GM19351 (cell line): ENCODE measurements at regions not wholly inside any gene's neighbourhood (a gene's known extent, or its start where the extent isn't known, plus 50 kb on each side); places are given as distances from the start of the nearest gene placed in this dataset.
"Not testable (repeated sequence)": the region's sequence is repeated elsewhere in the genome, so short reads cannot be mapped to it uniquely, and the experiment has no call there.

Experiments
- ATAC-seq: cut with Tn5 transposase; IDR thresholded peaks from one replicate; pipeline ENCODE4 v1.9.1; 2021; ENCODE audit warnings: mild to moderate bottlenecking, moderate library complexity; ENCODE audit not compliant: unreplicated experiment

DNA sequence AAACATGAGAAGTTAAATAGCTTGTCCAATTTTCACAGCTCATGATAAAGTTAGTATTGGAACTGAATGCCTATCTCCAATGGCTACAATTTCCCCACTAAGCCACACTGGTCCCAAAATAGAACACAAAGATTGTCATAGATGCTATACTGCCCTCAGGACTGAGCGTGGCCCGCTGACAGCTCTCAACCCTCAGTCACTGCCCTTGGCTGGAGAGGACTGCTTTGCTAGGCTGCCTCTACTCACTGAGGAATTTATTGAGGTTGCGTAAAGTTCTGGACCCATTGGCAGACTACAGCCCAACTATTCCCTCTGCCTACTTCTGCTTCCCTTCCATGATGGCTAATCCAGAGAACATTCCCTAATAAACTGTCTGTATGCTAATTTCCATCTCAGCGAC, 165.5 kb upstream of the BET1 start:
- ATAC-seq: no peak

DNA sequence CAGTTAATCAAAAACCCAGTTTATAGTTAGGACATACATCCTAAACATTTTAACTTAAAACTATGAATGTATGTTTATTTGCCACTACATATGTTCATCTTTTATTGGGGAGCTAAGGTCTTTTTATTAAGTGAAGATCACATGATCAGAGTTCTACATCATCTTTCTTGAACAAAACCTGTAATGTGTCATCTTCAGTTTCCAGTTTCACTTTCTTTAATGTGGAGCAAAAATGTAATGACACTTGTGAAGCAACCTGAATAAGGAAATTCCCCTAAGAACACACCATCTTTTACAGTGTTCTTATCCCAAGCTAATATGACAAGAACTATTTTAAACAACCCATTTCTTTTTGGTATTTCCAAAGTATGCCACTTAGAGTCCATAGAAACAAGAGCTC, 166.7 kb upstream of the BET1 start:
- ATAC-seq: peak; percentile 91

DNA sequence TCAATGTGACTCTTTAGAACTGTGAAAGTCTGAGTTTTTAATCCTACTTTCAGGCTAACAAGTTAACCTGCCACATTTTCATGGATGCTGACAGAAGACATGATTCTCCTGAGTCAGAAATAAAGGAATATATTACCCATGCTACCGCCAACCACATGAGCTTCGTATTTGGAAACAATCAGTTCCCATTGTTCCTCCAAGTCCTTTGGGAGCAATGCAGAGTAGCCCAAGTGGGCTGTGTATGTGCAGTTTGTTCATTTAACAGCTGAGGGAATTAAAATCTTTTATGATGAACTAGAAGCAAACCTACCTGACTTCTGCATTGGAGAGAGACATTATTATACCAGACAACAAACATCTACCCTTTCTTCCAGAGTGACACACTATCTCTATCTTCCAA, 169.3 kb upstream of the BET1 start:
- no peak for ATAC-seq

DNA sequence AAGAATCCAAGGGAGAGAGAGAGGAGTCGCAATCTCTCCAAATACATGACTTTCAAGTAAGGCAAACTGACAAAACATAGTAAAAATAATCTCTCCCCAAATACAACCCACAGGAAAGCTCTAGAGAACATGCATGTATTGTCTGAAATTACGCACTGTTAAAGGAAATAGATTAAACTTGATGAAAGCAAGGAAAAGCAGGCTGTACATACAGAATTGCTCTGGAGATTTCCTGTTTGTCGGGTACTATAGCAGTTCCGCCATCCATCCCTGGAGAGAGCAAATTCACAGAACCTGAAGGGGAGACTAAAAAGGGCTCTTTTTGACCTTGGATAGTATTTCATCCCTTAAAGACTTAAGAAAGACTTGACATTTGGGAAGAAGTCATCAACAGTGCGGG, 170.2 kb upstream of the BET1 start:
- no peak for ATAC-seq

DNA sequence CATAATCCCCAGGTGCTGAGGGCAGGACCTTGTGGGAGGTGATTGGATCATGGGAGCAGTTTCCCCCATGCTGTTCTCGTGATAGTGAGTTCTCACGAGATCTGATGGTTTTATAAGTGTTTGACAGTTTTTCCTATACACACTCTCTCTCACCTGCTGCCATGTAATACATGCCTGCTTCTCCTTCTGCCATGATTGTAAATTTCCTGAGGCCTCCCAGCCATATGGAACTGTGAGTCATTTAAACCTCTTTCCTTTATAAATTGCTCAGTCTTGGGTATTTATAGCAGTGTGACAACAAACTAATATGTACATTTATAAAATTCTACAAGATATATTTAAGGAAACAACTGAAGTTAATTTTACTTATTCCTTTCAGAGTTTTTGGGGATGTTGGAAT, 170.8 kb upstream of the BET1 start:
- ATAC-seq: no peak

DNA sequence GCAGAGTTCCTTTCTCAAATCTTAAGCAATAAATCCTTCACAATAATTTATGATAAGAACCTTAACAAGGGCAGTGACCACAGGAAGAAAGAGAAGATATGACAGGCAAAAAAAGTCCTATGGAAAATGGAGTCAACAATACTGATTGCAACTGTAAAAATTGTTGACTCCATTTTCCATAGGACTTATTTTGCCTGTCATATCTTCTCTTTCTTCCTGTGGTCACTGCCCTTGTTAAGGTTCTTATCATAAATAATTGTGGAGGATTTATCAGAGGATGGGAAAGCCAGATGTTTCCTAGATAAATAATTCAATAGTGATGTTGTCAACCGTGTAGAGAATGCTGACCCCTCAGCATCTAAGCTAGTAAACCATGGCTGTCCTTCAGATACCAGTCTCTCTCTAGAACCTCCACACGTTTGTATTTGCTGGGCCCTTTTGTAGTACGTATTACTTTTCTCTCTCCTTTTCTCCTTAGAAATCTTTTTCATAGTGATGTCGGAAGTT, 172.6 kb upstream of the BET1 start:
- ATAC-seq: no peak

DNA sequence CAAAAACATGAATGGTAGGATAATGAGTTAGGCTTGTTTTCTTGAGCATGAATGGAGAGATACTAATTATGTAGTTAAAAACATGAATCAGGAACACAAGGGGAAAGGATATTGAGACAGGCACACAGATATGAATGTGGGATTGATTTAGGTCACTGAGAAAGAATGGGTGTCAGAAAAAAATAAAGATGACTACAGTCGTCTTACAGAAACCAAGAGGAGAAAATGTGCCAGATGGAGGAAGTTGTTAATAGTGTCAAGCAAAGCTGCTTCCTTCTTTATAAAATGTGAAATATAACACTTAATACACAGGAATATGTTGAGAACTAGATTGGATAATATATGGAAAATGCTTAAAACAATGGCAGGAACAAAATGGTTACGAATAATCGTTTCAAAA, 173.3 kb upstream of the BET1 start:
- ATAC-seq: no peak

DNA sequence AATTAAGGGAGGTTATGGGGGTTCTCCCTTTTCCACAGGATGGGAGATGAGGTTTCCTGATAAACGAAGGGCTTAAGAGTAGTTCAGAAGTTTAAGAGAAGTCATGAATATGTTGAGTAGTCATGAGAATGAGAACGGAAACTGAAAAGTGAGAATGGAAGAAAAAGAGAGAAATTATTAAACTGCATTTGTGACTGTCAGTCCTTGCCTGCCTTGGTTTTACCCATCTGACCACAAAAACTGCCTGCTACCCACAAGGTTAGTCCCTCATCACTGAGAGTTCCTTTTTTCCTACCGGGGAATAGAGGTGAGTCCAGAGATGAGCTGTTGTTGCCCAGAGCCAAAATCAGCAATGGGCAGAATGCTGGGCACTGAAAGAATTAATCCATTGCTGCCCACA, 174.1 kb upstream of the BET1 start:
- ATAC-seq: peak; percentile 87

DNA sequence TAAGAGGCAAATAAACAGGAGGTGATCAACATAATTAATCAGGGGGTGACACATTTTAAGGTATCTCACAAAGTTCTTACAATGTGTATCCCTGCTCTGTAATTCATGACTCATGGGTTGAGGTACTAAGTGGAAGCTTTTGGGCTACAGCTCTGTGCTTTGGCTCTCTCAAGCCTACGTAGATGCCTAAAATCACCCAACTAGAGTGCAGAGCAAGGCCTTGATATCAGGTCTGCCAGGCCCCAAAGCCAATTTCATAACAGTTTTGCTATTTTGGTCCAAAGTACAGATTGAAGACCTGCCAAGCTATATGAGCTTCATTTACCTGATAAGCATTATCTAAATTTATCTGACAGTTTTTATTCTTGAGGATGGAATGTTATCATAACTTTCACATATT, 175.3 kb upstream of the BET1 start:
- no peak for ATAC-seq

DNA sequence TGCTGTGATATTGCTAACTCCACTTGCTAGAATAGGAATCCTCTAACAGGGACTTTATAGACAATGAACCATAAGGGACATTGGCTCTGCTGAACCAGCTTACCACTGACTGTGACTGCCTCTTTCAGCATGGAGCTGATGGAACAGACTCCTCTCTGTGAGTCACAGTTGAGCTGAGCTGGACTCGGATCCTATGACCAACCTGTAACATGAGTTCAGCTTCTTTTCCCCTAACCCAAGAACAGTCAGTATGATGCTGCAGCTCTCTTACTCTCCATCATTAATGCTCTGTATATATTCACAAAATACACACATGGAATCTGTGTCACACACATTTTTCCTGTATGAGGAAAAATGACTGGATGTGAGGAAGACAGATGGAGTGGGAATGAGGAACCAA, 177.9 kb upstream of the BET1 start:
- ATAC-seq: no peak

DNA sequence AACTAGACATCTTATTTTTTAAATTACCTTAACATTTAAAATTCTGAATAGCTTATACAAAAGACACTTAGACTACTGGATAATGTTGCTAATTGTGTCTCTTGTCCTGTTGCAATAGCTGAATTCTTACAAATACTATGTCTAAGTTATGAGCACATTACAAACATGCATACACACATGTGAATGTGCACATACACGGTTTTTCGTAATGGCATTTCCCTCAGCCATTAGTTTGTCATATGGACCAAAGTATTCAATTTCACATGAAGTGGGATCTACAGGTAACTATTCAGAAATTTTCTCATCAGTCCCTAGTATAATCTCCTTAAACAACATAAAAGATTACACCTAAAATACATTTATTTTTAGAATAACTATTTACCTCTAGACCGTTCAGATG, 178.6 kb upstream of the BET1 start:
- no peak for ATAC-seq

DNA sequence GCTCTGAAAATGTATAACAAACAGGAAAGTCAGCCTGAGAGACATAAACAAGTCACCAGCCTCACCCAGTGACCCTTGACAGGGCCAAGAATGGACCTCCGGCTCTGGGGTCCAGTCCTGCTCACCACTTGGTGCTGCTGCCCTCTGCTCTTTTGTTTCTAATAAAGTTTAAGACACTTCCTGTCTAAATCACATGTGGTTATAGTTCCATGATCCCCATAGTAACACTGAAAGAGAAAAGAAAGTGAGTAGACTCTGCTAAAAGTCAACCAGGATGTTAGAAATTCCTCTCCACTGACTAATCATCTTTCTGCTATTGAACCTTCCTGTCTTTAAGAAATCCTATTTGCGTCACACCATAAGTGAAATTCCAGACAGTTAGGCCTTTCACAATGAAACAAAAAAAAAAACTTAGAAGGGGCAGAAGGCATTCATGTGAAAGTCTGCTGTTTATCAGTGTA, 179.2 kb upstream of the BET1 start:
- ATAC-seq: no peak

DNA sequence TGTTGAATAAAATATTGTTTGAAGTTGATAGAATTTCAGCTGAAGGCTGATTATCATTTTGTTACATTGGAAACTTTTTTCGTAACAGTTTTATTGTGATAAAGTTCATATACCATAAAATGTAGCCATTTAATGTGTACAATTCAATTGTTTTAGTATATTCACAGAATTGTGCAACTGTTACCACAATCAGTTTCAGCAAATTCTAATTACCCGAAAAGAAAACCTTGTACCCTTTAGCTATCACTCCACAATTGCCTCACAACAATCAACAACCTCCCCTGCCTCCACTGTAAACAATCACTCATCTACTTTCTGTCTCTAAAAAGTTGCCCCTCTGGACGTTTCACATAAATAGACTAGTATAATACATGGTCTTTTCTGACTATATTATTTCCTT, 179.7 kb upstream of the BET1 start:
- ATAC-seq: no peak

DNA sequence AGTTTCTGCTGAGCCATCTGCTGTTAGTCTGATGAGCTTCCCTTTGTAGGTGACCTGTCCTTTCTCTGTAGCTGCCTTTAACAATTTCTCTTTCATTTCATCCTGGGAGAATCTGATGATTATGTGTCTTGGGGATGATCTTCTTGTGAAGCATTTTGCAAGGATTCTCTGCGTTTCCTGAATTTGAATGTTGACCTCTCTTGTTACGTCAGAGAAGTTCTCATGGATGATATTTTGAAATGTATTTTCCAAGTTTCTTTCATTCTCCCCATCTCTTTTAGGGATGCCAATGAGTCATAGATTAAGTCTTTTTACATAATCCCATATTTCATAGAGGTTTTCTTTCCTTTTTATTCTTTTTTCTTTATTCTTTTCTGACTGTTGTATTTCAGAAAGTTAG, 184.2 kb upstream of the BET1 start:
- no peak for ATAC-seq

DNA sequence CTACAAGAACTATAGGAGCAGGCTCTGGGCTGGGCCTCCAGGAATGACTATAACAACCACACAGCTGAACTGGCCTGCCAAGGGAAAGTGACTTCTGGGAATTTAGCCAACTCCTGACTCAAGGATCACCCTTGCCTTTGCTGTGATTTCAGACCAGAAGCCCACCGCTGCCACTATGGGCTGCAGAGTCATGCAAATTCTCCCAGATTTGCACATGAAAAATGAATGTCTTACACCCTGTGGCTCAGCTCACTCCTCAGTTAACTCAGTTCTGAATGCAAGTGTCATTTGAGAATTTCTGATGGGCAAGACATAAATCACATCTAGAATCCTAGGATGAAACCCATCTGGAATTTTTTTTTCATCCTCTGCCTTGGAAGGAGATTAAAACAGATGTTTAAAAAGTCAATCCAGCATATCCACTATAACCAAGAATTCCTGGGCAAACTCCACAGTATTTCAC, 186.5 kb upstream of the BET1 start:
- ATAC-seq: no peak

DNA sequence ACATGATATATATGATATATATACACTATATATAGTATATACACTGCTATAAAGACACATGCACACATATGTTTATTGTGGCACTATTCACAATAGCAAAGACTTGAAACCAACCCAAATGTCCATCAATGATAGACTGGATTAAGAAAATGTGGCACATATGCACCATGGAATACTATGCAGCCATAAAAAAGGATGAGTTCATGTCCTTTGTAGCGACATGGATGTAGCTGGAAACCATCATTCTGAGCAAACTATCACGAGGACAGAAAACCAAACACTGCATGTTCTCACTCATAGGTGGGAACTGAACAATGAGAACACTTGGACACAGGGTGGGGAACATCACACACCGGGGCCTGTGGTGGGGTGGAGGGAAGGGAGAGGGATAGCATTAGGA, 190.3 kb upstream of the BET1 start:
- ATAC-seq: not testable (repeated sequence)

DNA sequence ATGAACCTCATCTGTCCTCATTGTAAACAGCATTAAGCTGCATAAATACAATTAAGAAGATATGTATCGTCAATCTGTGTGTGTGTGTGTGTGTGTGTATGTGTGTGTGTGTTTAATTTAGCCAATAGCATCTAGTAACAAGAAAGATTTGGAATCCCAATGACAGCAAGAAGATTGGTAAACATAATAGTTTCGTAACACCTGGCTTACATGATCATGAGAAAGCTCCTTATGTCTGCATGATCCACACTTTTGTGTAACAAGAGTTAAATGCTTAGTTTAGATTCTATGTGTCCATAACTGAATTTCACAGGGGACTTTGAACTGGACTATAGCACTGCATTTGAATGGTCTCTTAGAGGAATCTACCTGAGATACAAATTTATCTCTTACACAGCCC, 191.0 kb upstream of the BET1 start:
- no peak for ATAC-seq

DNA sequence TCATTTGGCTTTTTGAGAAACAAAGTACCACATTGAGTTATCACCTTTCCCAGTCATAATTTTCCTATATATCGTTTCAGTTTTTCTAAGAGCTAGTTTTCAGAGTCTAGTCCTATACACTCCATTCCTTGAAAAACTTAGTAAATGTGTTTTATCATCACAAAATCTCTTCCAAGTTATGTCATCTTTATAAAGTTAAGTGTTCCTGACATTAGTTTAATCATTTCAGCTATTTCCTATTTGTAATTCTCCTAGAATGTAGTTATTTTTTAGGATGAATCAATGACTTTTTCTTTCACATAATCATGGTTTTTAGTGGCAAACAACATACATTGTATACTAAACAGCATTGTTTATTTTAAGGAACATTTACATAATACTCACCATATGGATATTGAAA, 191.7 kb upstream of the BET1 start:
- ATAC-seq: no peak

DNA sequence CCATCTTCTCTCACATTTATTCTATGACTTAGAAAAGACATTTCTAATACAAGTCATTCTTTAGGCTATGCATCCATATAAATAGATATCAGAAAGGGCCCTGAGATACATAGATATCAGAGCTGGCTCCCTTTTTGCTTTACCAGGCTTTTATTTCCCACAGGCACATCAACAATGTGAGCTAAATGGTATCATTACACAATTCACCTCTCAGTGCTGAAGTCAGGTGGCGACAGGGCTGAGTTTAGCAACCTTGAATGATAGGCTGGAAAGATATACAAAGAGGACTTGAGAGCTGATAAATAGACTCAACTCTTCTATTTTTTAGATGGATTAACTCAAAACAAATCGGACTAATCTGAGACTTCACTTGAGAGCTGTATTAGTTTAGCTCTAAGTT, 189.2 kb upstream of the COL1A2 start:
- ATAC-seq: no peak

DNA sequence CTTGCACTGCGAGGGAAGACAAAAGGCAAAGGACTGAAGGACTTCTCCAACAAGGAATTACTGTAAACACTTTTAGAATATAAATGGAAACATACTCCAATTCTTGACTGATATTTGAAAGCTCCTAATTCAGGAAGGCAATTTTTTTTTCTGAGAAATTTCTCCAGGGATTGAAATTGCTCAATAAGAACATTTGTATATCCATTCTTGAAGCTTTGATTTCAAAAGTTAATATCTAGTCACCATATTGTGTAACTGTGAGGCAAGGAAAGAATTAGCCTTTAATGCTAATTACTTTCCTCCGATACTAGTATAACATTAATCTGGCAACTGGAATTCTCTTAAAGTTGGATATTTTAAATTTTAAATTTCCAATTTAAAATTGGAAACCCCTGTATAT, 188.4 kb upstream of the COL1A2 start:
- no peak for ATAC-seq

DNA sequence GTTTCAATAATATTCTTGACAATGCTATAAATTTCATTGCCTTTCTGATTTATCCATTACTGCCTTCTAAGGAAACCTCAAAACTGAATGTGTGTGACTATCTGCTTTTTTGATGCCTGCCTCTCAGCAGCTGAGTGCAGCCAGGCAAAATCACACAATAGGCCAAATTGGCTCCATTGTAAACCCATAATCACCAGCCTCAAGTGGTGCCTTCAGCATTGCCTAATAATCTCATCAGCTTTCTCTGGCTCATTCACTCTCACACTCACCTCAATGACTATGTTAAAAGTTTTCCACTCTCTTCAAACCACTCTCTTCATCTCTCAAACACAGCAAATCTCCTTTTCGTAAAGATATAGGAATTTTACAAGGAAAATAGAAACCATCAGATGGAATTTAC, 182.5 kb upstream of the COL1A2 start:
- ATAC-seq: no peak

DNA sequence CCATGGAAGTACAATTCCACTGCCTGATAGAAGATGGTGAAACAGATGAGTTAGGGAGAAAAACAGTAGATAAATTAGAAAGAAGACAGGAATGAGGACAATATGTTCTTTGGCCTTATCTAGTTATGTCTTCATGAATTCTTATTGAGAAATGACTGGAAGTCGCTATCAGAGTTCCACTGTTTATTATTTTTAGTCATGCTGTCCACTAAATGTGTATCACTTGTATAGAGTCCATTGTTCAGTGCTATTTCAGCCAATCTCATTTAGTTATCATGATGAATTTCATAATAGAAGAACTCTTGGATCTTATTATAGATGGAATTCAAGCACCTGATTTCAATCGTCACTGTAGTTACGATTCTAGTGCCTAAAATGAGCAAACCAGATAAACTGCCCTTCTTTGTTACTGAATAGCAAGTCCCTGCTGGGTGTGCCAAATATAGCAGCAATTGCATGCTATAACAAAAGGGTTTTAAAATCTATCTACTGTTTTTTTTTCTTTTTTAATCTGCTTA, 177.7 kb upstream of the COL1A2 start:
- ATAC-seq: no peak

DNA sequence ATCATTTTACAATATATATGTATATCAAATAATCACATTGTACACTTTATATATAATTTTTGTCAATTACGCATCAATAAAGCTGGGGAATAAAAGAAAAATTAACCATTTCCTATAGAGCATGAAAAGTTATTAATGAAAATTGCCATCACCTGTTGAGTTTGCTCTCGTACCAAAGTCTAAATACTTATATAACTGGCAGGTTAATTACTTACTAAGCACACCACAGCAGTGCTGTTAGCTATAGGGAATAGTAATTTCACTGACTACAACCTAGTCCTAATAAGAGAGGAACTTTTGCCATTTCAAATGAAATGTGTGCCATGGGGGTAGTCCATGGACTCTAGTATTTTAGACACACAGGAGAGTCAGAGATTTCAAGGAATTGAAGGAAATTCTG, 176.9 kb upstream of the COL1A2 start:
- no peak for ATAC-seq

DNA sequence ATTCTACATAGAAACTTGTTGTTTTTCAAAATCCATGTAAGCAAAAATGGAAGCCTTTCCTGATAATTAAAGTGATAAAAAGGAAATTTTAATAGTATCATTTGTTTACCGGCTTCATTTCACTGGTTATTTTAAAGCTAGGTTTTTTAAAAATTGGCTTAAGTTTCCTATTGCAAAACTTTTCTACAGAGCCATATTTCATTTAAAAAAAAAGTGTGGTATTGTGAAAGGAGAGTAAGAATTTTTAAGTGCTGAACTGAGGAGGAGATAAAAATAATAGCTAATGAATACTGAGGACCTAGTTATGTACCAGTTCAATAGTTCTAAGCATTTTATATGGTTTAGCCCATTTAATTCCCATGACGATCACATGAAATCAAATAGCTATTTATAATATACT, 172.2 kb upstream of the COL1A2 start:
- ATAC-seq: no peak
